Erythroblast (primary cell): ENCODE measurements at regions not wholly inside any gene's neighbourhood (a gene's known extent, or its start where the extent isn't known, plus 50 kb on each side); places are given as distances from the start of the nearest gene placed in this dataset.

ENCODE experiments used
- GATA1 ChIP-seq: IDR thresholded peaks from 2 replicates; pipeline ENCODE4 v1.6.1; 2011; ENCODE audit warnings: low read depth, mild to moderate bottlenecking, control low read depth, low read length, moderate library complexity
- POLR2A ChIP-seq: IDR thresholded peaks from 2 replicates; pipeline ENCODE4 v1.6.1; 2011; ENCODE audit warnings: mild to moderate bottlenecking, low read length

DNA sequence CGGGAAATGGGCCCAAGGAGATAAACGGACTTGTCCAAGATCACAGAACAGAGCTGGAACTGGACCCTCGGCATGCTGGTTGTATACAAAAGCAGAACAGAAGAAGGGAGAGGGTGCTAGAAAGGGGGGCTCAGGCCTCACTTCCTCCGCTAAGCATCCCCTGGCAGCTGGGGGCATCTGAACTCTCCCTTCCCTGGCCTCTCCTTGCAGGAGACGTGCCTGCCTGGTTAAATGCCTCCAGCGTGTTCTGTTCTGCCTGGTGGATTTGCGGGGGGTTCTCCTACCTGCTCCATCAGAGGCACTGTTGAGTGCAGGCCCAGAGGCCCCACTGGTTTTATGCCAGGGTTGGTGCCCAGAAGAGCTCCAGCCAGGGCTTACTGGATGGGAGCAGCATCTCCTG lies 124.7 kb downstream of the ZFP36L2 start:
- TF ChIP-seq POLR2A (no peak), GATA1 (no peak)
